Activated CD8-positive, alpha-beta memory T cell treated with anti-CD3 and anti-CD28 coated beads, Interleukin-2, amount 50 U/mL, for 48 hours (primary cell): ENCODE measurements at regions not wholly inside any gene's neighbourhood (a gene's known extent, or its start where the extent isn't known, plus 50 kb on each side); places are given as distances from the start of the nearest gene placed in this dataset.

Experiments
- DNase-seq: peaks from one replicate; pipeline ENCODE4 v3.0.0-alpha.2; 2020

GRCh38 chr3:168885028-168885427 lies 778.5 kb downstream of the MECOM start:
- no peak for DNase-seq

DNA sequence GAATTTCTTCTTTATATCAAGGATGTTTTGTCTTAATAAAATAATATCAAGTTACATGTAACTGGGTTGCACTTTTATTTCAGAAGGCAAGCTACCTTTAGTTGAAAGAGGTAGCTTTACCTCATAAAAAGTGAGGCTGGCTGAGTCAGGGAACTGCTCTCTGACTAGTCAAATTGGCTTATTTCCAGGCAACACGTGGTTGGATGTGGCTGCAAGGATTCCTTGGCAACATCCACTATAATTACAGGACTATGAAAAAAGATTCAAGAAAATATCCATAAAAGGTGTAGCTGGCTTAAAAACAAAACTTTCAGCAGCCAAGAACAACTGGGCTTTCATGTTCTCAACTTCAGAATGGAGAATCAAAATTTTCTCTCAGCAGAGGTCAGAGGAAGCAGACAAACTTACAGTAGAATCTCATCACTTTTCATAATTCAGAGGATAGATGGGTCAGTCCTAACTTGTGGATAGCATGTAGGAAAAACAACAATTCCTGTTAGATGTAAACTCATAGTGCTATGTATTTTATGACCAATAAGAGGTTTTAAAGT lies 779.1 kb downstream of the MECOM start:
- no peak for DNase-seq

- no peak for DNase-seq
Measured at GRCh38 chr3:168883145-168883544, 780.4 kb downstream of the MECOM start.

DNA sequence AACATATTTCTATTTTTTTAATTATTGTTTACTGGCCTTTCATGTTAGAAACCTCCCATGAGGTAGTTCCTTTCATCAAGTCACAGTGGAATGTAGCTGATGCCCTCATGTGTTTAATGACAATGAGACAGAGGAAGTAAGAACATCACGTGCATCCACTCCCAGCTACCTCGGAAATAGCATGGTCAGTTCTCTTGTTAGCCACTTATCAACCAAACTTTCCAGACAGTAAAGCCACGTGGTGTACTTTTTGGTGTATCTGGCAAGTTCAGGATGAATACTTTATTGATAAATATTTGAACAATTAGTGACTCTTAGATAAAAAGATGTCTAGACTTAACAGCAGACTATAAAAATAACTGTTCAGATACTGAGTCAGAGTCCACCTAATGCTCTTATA lies 781.7 kb downstream of the MECOM start:
- DNase-seq: no peak

- DNase-seq: no peak
Measured at GRCh38 chr3:168878655-168879054, 782.9 kb upstream of the GOLIM4 start.

DNA sequence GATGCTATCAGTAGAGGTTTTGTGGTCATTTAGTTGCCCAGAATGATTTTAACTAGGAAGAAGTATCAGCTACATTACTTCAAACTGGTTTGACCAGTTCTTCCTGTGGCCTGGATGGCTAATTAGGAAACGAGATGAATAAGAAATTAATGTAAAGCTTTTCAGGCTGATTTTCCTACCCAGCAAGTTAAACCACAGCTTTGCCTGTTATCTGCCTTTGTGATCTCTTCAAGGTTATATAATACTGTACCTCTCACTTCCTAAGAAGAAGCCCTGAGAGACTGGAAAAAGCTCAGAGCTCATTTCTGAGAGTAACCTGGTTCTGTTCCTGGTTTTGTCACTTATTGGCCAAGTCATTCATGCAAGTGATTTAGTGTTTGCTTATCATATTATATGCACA lies 782.2 kb upstream of the GOLIM4 start:
- DNase-seq: no peak

- DNase-seq: no peak
Measured at GRCh38 chr3:168876346-168877035, 780.8 kb upstream of the GOLIM4 start.

- DNase-seq: no peak
Measured at GRCh38 chr3:168872826-168873225, 777.1 kb upstream of the GOLIM4 start.

- DNase-seq: no peak
Measured at GRCh38 chr3:168870892-168871291, 775.2 kb upstream of the GOLIM4 start.

GRCh38 chr3:168865022-168865551 lies 769.4 kb upstream of the GOLIM4 start:
- DNase-seq: no peak

DNA sequence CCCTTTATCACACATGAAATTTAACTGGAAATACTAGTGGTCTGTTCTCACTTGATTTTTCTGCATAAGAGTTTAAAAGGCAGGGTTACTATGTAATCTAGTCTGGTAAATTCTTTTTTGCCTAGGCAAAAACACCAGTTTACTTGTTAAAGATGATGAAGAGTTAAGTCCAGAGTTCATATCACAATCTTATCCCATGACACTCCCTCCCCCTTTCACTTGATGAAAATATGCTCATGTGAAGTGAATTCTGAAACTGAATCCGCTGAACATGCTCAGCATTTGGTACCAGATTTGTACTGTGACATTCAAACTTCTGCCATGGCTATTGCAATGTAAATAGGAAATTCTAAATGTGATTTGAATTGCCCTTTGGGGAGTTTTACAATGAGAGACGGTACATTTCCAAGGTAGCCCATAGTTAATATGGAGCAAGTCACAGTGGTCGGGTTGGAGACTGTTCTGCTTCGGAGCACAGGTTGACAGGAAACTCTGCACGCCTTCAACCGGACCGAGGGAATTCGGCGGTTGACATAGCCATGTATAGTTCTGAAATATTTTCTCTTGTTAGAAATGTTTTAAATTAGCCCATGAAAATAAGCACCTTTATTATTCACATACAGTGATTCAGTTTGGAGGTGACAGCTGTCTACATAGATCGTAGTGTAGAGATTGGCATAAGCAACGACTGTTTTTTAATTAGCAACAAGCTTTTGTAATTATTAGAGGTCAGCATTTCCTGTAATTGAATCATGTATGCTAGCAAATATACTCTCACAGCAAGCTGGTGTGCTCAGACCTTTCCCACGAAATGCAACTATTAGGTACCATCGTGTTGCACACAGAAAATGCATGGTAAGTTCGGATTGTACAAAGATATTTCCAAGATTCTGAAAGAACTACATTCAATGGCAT lies 768.6 kb upstream of the GOLIM4 start:
- no peak for DNase-seq

DNA sequence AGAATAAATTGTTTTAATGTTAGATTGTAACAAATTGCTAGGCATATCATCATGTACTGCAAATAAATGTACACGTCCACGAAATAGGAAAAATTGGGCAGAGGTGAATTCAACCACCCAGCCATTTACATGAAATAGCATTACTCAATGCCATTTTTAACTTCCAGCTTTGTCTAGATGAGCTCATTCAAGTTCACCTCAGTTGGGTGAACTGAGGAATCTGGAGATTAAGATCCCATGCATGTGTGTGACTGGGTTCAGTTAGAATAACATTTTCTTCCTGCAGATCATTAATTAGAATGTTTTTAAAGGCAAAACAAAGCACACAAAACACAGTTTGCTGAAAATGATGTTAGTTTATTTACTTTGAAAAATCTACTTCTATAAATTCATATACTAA lies 767.8 kb upstream of the GOLIM4 start:
- DNase-seq: no peak

DNA sequence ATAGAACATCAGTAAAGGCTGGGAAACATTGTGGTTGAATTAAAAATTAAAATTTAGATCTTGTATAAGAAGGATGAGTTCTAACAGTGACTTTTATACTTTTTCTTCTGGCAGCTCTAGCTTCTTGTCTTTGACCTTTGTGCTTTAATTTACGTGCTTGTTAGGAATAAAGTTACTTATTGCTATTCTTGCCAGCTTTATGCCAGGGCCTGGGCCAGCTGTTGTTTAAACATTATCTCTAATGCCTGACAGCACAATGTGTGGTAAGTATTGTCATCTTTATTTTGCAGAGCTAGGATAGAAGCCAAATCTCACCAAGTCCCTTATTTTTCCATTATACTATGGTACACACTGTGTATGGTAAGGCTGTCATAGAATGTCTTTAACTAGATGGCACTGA lies 766.7 kb upstream of the GOLIM4 start:
- no peak for DNase-seq

- no peak for DNase-seq
Measured at GRCh38 chr3:168860592-168860991, 764.9 kb upstream of the GOLIM4 start.

DNA sequence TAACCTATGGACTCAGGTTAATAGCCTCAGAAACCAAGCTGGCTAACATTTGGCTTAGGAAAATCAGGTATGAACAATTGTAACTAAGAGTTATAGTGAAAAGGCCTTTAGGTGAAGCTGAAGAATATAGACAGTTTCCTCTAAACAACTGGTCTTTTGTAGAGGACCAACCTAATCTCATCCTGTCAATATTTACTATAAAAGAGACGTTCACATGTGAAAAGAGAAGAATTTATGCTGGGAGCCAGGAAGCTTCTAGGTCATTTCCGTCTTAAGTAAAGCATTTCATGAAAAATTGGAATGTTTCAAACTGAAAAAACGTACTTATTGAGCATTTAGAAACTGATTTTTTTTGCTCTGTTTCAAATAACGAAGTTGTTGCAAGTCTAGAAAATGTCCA lies 764.3 kb upstream of the GOLIM4 start:
- DNase-seq: no peak

DNA sequence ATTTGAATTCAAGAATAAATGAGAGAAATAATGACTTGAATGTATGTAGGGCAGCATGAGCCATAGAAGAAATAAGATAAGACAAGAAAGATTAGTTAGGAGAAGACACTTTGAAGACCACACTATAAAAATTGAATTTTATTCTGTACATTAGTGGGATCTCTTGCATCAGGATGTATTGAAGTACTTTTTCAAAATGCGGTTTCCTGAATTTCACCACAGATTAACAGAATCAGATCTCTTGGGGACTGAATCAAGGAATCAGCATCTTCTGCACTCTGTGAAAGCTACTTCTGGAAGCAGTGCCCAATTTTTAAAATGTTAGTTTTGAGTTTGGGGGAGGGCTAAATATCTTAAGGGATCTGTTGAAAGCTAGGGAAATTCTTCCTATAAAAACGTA lies 763.9 kb upstream of the GOLIM4 start:
- DNase-seq: no peak

DNA sequence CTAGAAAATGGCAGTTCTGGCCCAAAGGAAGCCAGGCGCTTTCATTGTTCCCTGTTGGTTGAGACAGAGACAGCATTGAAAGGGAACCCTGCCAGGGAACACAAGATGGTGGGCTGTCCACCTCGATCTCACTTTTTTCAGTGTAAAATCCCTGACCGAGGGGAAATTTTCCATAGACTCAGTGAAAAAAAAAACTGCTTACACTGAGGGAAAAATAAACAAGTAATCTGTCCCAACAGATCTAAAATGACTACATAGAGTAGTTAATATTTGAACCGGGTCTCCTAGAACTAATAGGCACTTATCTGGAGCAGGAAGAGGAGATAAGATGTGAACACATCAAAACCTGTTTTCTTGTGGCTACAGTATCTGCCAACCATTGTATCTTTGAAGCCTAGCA lies 763.4 kb upstream of the GOLIM4 start:
- no peak for DNase-seq

GRCh38 chr3:168858327-168858726 lies 762.6 kb upstream of the GOLIM4 start:
- no peak for DNase-seq

DNA sequence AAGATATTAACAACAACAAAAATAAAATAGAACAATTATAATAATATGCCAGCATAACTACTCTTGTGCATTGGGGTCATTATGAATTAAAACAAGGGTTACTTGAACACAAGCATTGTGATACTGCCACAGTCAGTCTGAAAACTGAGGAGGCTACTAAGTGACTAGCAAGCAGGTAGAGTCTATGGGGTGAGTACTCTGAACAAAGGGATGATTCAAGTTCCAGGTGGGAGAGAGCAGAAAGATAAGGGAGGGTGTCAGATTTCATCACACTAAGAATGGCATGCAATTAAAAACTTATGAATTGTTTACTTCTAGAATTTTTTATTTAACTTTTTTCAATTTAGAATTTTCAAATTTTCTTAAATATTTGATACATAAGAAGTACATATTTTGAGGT lies 754.4 kb upstream of the GOLIM4 start:
- no peak for DNase-seq

- DNase-seq: no peak
Measured at GRCh38 chr3:168847291-168847883, 751.7 kb upstream of the GOLIM4 start.

GRCh38 chr3:168844894-168845482 lies 749.3 kb upstream of the GOLIM4 start:
- no peak for DNase-seq

DNA sequence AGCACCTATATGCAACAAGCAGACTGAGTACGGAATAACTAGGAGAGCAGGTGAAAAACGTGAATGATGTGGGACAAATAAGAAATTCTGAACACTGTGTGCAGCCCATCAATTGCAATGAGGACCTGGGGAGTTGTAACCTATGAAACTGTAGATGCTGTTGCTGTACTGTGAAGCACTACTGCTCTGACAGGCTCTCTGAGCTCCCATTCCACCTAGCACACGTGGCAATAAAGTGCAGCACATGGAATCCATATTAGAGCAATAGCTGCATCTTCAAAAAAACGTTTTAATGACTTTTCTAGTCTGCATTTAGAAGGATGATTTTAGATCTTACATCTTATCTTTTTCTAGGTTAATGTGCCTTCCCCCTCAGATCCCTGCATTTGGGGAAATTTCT lies 748.7 kb upstream of the GOLIM4 start:
- DNase-seq: no peak

DNA sequence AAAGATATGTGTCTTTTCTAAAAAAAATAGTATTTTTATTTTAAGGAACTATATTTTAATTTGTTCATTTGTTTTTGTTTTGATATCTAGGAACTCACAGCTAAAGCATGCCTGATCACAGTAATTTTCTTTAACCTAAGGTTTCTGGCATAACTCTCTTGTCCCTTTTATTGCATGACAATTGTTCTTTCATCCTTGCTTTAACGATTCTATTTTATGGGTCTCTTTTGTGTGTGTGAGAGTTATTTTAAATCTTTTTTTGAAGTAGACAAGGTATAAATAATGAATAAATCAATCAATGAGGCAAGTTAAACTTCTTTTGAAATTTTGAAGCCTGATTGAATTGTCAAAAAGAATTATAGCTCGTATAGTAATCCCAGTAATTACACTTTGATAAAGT lies 747.8 kb upstream of the GOLIM4 start:
- no peak for DNase-seq
